Liver (tissue), 8 donors: ENCODE measurements at regions not wholly inside any gene's neighbourhood (a gene's known extent, or its start where the extent isn't known, plus 50 kb on each side); places are given as distances from the start of the nearest gene placed in this dataset.
"Not testable (repeated sequence)": the region's sequence is repeated elsewhere in the genome, so short reads cannot be mapped to it uniquely, and the experiment has no call there.

ENCODE experiments used
- DNase-seq: peaks from one replicate; pipeline ENCODE4 v3.0.0-alpha.2; 2017; ENCODE audit warnings: low spot score
- H3K27ac ChIP-seq, 2 donors: one replicate each; pipeline ENCODE4 v1.7.0; 2013; ENCODE audit warnings: inconsistent platforms in 2 of 2, low read length in 2 of 2, control low read depth in 1 of 2, low read depth in 1 of 2, mild to moderate bottlenecking in 1 of 2
- H3K27me3 ChIP-seq, 4 donors: one replicate each; pipeline versions ENCODE4 v1.6.1 to v1.7.0; 2013; ENCODE audit warnings: low read length in 3 of 4, inconsistent platforms in 1 of 4, mild to moderate bottlenecking in 1 of 4, moderate library complexity in 1 of 4; ENCODE audit not compliant: control insufficient read depth in 4 of 4, insufficient read depth in 4 of 4
- H3K36me3 ChIP-seq, 4 donors: one replicate each; pipeline versions ENCODE4 v1.6.1 to v1.7.0; 2013; ENCODE audit warnings: low read length in 3 of 4, mild to moderate bottlenecking in 3 of 4, low read depth in 1 of 4, moderate library complexity in 1 of 4; ENCODE audit not compliant: control insufficient read depth in 4 of 4, insufficient read depth in 3 of 4
- H3K4me1 ChIP-seq, 4 donors: one replicate each; pipeline versions ENCODE4 v1.6.1 to v1.7.0; 2013; ENCODE audit warnings: low read length in 3 of 4, mild to moderate bottlenecking in 3 of 4, moderate library complexity in 1 of 4; ENCODE audit not compliant: control insufficient read depth in 4 of 4, insufficient read depth in 4 of 4
- H3K4me3 ChIP-seq, 3 donors: one replicate each; pipeline versions ENCODE4 v1.6.1 to v1.7.0; 2013; ENCODE audit warnings: low read length in 3 of 3, control low read depth in 1 of 3, low read depth in 1 of 3, mild to moderate bottlenecking in 1 of 3
- H3K9ac ChIP-seq, 2 donors: one replicate each; pipeline ENCODE4 v1.7.0; 2013; ENCODE audit warnings: low read length in 2 of 2, mild to moderate bottlenecking in 2 of 2, moderate library complexity in 2 of 2, control low read depth in 1 of 2, low read depth in 1 of 2
- H3K9me3 ChIP-seq, 4 donors: one replicate each; pipeline versions ENCODE4 v1.6.1 to v1.7.0; 2013; ENCODE audit warnings: low read length in 3 of 4; ENCODE audit not compliant: control insufficient read depth in 4 of 4
- EGR1 ChIP-seq, 2 donors: IDR thresholded peaks; 2 replicates each; pipeline ENCODE4 v1.6.1; 2016 to 2018; ENCODE audit warnings: antibody characterized with exemption in 2 of 2, low read depth in 2 of 2
- FOXA1 ChIP-seq: IDR thresholded peaks from 2 replicates; pipeline ENCODE4 v1.6.1; 2016; ENCODE audit warnings: antibody characterized with exemption
- FOXA2 ChIP-seq: IDR thresholded peaks from 2 replicates; pipeline ENCODE4 v1.6.1; 2016; ENCODE audit warnings: antibody characterized with exemption
- GABPA ChIP-seq, 2 donors: IDR thresholded peaks in 1 of 2; conservative IDR thresholded peaks in 1 of 2; 2 replicates each; pipeline ENCODE4 v1.6.1; 2016; ENCODE audit warnings: antibody characterized with exemption in 2 of 2, mild to moderate bottlenecking in 1 of 2, moderate library complexity in 1 of 2
- HNF4A ChIP-seq, 2 donors: conservative IDR thresholded peaks; 2 replicates each; pipeline ENCODE4 v1.6.1; 2016; ENCODE audit warnings: antibody characterized with exemption in 2 of 2, mild to moderate bottlenecking in 2 of 2
- HNF4G ChIP-seq: IDR thresholded peaks from 2 replicates; pipeline ENCODE4 v1.6.1; 2016; ENCODE audit warnings: antibody characterized with exemption
- JUND ChIP-seq, 2 donors: IDR thresholded peaks; 2 replicates each; pipeline ENCODE4 v1.6.1; 2016; ENCODE audit warnings: antibody characterized with exemption in 2 of 2
- NR2F2 ChIP-seq: IDR thresholded peaks from 2 replicates; pipeline ENCODE4 v1.6.1; 2016; ENCODE audit warnings: antibody characterized with exemption
- RAD21 ChIP-seq, 2 donors: IDR thresholded peaks; 2 replicates each; pipeline ENCODE4 v1.6.1; 2016; ENCODE audit warnings: antibody characterized with exemption in 2 of 2, mild to moderate bottlenecking in 2 of 2
- SP1 ChIP-seq: IDR thresholded peaks from 2 replicates; pipeline ENCODE4 v1.6.1; 2018; ENCODE audit warnings: antibody characterized with exemption, mild to moderate bottlenecking
- TAF1 ChIP-seq: conservative IDR thresholded peaks from 2 replicates; pipeline ENCODE4 v1.6.1; 2016; ENCODE audit warnings: antibody characterized with exemption, mild to moderate bottlenecking
- YY1 ChIP-seq: IDR thresholded peaks from 2 replicates; pipeline ENCODE4 v1.6.1; 2016; ENCODE audit warnings: antibody characterized with exemption, mild to moderate bottlenecking
- WGBS: extraction: QIAGEN DNeasy Blood & Tissue Kit; methylation state at CpG from one replicate; pipeline ENCODE4 v1.1.7; 2013; 5-methylcytosine and 5-hydroxymethylcytosine counted together
- TF ChIP-seq, protein P1 (sequence below): IDR thresholded peaks from 2 replicates; pipeline ENCODE4 v1.6.1; 2016; ENCODE audit warnings: antibody characterized with exemption
- TF ChIP-seq, protein P2 (sequence below): IDR thresholded peaks from 2 replicates; pipeline ENCODE4 v1.6.1; 2016; ENCODE audit warnings: antibody characterized with exemption, mild to moderate bottlenecking
- TF ChIP-seq, protein P3 (sequence below): IDR thresholded peaks from 2 replicates; pipeline ENCODE4 v1.6.1; 2016; ENCODE audit warnings: antibody characterized with exemption
- TF ChIP-seq, protein P4 (sequence below): fragments of 150-350 bp; IDR thresholded peaks from 2 replicates; pipeline ENCODE4 v1.5.1; 2017; ENCODE audit warnings: improper control_type of control experiment, low read depth, low read length; ENCODE audit not compliant: missing input control
- donor health status: healthy.
- donor health status: healthy.
- donor health status: healthy.
- donor health status: healthy.
- donor health status: healthy.

DNA sequence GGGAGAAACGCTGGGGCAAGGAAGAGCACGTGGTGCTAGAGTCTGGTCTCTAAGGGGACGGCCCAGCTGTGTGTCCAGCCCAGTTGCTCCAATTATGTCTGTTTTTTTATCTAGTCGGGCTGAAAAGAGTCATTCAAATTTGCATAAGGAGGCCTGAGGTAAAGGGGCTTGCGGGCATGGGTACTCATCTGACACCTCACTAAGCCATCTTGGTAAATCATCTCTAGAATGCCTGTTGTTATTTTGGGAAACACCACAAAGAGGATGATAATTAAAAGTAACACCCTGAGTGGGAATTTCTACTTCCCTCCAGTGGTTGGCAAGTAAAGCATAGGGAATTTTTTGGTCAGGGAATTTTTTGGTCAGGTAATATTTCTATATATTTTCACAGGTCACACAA is 196.1 kb upstream of the ALG10B start:
- Histone ChIP-seq H3K4me1 (peaks cover 0 to 4% (median 3%) of the 10 kb centered on the region in 4 donors), H3K27me3 (no peaks in the 10 kb centered on the region), H3K27ac (no peak overlapping the region), H3K9ac (no peak overlapping the region), H3K4me3 (no peak overlapping the region), H3K9me3 (no peaks in the 10 kb centered on the region), H3K36me3 (no peaks in the 10 kb centered on the region)
- 80% methylated on average over 5 of the region's 5 CpGs for WGBS
- TF ChIP-seq HNF4A (conservative IDR thresholded peaks at IDR 0.05) (no peak), GABPA (IDR thresholded peaks at IDR 0.05 in 1 of 2, conservative IDR thresholded peaks at IDR 0.05 in 1 of 2) (no peak), TAF1 (no peak), FOXA2 (no peak), JUND (IDR thresholded peaks at IDR 0.05) (no peak), SP1 (no peak), FOXA1 (no peak), EGR1 (IDR thresholded peaks at IDR 0.05; ENCODE audit: low read depth in 2 of 2) (no peak), HNF4G (no peak)
- TF ChIP-seq, protein P1, sequence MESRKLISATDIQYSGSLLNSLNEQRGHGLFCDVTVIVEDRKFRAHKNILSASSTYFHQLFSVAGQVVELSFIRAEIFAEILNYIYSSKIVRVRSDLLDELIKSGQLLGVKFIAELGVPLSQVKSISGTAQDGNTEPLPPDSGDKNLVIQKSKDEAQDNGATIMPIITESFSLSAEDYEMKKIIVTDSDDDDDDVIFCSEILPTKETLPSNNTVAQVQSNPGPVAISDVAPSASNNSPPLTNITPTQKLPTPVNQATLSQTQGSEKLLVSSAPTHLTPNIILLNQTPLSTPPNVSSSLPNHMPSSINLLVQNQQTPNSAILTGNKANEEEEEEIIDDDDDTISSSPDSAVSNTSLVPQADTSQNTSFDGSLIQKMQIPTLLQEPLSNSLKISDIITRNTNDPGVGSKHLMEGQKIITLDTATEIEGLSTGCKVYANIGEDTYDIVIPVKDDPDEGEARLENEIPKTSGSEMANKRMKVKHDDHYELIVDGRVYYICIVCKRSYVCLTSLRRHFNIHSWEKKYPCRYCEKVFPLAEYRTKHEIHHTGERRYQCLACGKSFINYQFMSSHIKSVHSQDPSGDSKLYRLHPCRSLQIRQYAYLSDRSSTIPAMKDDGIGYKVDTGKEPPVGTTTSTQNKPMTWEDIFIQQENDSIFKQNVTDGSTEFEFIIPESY = no peak
- TF ChIP-seq, protein P2, sequence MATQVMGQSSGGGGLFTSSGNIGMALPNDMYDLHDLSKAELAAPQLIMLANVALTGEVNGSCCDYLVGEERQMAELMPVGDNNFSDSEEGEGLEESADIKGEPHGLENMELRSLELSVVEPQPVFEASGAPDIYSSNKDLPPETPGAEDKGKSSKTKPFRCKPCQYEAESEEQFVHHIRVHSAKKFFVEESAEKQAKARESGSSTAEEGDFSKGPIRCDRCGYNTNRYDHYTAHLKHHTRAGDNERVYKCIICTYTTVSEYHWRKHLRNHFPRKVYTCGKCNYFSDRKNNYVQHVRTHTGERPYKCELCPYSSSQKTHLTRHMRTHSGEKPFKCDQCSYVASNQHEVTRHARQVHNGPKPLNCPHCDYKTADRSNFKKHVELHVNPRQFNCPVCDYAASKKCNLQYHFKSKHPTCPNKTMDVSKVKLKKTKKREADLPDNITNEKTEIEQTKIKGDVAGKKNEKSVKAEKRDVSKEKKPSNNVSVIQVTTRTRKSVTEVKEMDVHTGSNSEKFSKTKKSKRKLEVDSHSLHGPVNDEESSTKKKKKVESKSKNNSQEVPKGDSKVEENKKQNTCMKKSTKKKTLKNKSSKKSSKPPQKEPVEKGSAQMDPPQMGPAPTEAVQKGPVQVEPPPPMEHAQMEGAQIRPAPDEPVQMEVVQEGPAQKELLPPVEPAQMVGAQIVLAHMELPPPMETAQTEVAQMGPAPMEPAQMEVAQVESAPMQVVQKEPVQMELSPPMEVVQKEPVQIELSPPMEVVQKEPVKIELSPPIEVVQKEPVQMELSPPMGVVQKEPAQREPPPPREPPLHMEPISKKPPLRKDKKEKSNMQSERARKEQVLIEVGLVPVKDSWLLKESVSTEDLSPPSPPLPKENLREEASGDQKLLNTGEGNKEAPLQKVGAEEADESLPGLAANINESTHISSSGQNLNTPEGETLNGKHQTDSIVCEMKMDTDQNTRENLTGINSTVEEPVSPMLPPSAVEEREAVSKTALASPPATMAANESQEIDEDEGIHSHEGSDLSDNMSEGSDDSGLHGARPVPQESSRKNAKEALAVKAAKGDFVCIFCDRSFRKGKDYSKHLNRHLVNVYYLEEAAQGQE = no peak
- TF ChIP-seq, protein P3, sequence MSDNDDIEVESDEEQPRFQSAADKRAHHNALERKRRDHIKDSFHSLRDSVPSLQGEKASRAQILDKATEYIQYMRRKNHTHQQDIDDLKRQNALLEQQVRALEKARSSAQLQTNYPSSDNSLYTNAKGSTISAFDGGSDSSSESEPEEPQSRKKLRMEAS = no peak
- no peak for DNase-seq

DNA sequence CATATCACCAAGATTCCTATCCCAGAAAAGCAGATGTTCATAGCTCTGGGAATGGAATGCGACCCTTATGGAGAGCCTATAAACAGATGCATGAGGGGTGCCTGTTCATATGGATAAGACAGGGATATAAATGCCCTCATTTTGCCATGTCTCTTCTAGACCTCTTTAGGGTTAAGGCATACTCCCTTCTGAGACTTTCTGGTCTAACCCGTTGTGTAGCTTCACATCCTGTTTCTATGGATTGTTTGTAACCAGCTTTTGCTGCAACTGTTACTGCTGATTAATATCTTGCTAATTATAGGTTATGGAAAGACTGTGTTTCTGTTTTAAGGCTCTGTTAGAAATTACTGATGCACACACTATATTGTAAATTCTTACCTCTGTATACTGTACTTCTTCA is 193.5 kb upstream of the ALG10B start:
- H3K9ac ChIP-seq, DNase-seq, H3K36me3 ChIP-seq, H3K9me3 ChIP-seq, H3K4me3 ChIP-seq, H3K27me3 ChIP-seq, H3K4me1 ChIP-seq, H3K27ac ChIP-seq: not testable (repeated sequence)
- 87% methylated on average over 2 of the region's 2 CpGs for WGBS

DNA sequence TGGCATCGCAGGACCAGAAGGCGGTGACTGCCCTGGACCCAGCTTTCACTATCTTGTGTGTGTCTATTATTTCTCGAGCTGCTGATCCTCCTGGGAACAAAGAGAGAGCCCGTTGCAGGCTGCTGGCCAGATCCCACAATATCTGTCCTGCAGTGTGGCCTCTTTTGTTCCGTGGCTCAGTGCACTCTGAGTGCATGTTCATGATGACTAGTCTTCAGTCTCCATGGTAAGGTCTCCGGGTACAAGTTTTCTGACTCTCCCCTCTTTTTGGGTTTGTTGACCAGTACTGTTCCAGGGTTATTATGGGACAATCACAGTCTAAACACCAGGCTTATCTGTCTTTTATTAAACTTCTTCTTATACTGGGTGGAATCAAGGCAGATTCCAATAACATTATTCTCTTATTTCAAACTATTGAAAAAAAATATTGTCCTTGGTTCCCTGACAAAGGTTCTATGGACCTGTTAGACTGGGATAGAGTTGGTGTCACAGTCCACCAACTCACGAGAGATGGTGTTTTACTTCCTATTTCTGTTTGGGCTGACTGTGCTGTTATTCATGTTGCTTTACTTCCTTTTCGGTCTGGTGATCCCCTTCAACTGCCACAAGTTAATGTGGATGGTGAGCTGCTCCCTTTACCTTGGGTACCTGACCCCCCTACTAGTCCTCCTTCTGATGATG is 192.9 kb upstream of the ALG10B start:
- Histone ChIP-seq H3K4me1 (peaks cover 0 to 4% (median 3%) of the 10 kb centered on the region in 4 donors), H3K9ac (no peak overlapping the region), H3K4me3 (no peak overlapping the region), H3K27me3 (no peaks in the 10 kb centered on the region), H3K27ac (no peak overlapping the region), H3K9me3 (no peaks in the 10 kb centered on the region), H3K36me3 (no peaks in the 10 kb centered on the region)
- DNase-seq = no peak
- 83% methylated on average over 8 of the region's 8 CpGs for WGBS
- TF ChIP-seq FOXA1 (no peak), GABPA (IDR thresholded peaks at IDR 0.05 in 1 of 2, conservative IDR thresholded peaks at IDR 0.05 in 1 of 2) (no peak), YY1 (no peak), NR2F2 (no peak), RAD21 (IDR thresholded peaks at IDR 0.05) (no peak), TAF1 (no peak)
- TF ChIP-seq, protein P1 = no peak
- TF ChIP-seq, protein P4, sequence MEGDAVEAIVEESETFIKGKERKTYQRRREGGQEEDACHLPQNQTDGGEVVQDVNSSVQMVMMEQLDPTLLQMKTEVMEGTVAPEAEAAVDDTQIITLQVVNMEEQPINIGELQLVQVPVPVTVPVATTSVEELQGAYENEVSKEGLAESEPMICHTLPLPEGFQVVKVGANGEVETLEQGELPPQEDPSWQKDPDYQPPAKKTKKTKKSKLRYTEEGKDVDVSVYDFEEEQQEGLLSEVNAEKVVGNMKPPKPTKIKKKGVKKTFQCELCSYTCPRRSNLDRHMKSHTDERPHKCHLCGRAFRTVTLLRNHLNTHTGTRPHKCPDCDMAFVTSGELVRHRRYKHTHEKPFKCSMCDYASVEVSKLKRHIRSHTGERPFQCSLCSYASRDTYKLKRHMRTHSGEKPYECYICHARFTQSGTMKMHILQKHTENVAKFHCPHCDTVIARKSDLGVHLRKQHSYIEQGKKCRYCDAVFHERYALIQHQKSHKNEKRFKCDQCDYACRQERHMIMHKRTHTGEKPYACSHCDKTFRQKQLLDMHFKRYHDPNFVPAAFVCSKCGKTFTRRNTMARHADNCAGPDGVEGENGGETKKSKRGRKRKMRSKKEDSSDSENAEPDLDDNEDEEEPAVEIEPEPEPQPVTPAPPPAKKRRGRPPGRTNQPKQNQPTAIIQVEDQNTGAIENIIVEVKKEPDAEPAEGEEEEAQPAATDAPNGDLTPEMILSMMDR = no peak
